Esophagus (tissue), 2 donors: ENCODE measurements at regions not wholly inside any gene's neighbourhood (a gene's known extent, or its start where the extent isn't known, plus 50 kb on each side); places are given as distances from the start of the nearest gene placed in this dataset.

Experiments used
- H3K27ac ChIP-seq, 2 donors: one replicate each; pipeline ENCODE4 v1.5.1; 2013; ENCODE audit warnings: low read depth in 2 of 2, mild to moderate bottlenecking in 2 of 2, inconsistent platforms in 1 of 2, low read length in 1 of 2, moderate library complexity in 1 of 2
- H3K27me3 ChIP-seq, 2 donors: one replicate each; pipeline ENCODE4 v1.6.1; 2013; ENCODE audit warnings: low read length in 2 of 2, control low read depth in 1 of 2, mild to moderate bottlenecking in 1 of 2; ENCODE audit not compliant: insufficient read depth in 2 of 2, control insufficient read depth in 1 of 2
- H3K36me3 ChIP-seq, 2 donors: one replicate each; pipeline ENCODE4 v1.6.1; 2013; ENCODE audit warnings: low read length in 1 of 2; ENCODE audit not compliant: control insufficient read depth in 2 of 2, insufficient read depth in 2 of 2
- H3K4me1 ChIP-seq, 2 donors: one replicate each; pipeline ENCODE4 v1.6.1; 2013; ENCODE audit warnings: low read length in 1 of 2; ENCODE audit not compliant: control insufficient read depth in 2 of 2, insufficient read depth in 2 of 2
- H3K4me3 ChIP-seq, 2 donors: one replicate each; pipeline ENCODE4 v1.5.1; 2013; ENCODE audit warnings: low read length in 2 of 2, mild to moderate bottlenecking in 2 of 2, low read depth in 1 of 2, moderate library complexity in 1 of 2
- H3K9me3 ChIP-seq, 2 donors: one replicate each; pipeline ENCODE4 v1.6.1; 2013; ENCODE audit warnings: mild to moderate bottlenecking in 2 of 2, low read depth in 1 of 2, low read length in 1 of 2, moderate library complexity in 1 of 2; ENCODE audit not compliant: control insufficient read depth in 2 of 2, insufficient read depth in 1 of 2
- WGBS, 2 donors: extraction: QIAGEN DNeasy Blood & Tissue Kit; methylation state at CpG; one replicate each; pipeline ENCODE4 v1.1.7; 2013; 5-methylcytosine and 5-hydroxymethylcytosine counted together
- donor health status: healthy with polysubstance abuse.
- donor health status: Bipolar disorder and iron deficiency.

GRCh38 chr5:114174131-114174530, 187.7 kb upstream of the KCNN2 start:
- no peaks in the 10 kb centered on the region for H3K27me3 ChIP-seq
- H3K4me3 ChIP-seq: no peak overlapping the region
- H3K36me3 ChIP-seq: no peaks in the 10 kb centered on the region
- WGBS, 2 donors: 64 to 74% methylated on average over 2 of the region's 2 CpGs
- H3K27ac ChIP-seq: no peak overlapping the region
- no peaks in the 10 kb centered on the region for H3K9me3 ChIP-seq
- no peaks in the 10 kb centered on the region for H3K4me1 ChIP-seq

GRCh38 chr5:114174837-114175236, 187.0 kb upstream of the KCNN2 start:
- H3K27ac ChIP-seq: no peak overlapping the region
- no peak overlapping the region for H3K4me3 ChIP-seq
- no peaks in the 10 kb centered on the region for H3K9me3 ChIP-seq
- no peaks in the 10 kb centered on the region for H3K4me1 ChIP-seq
- H3K27me3 ChIP-seq: no peaks in the 10 kb centered on the region
- H3K36me3 ChIP-seq: no peaks in the 10 kb centered on the region
- WGBS, 2 donors: 47 to 52% methylated on average over 1 of the region's 1 CpG

GRCh38 chr5:114176356-114176755, 185.5 kb upstream of the KCNN2 start:
- Histone ChIP-seq H3K4me3 (no peak overlapping the region), H3K36me3 (no peaks in the 10 kb centered on the region), H3K27ac (no peak overlapping the region), H3K9me3 (no peaks in the 10 kb centered on the region), H3K4me1 (no peaks in the 10 kb centered on the region), H3K27me3 (no peaks in the 10 kb centered on the region)

- 59 to 65% methylated on average over 2 of the region's 2 CpGs for WGBS, 2 donors
- Histone ChIP-seq H3K27ac (no peak overlapping the region), H3K36me3 (no peaks in the 10 kb centered on the region), H3K27me3 (no peaks in the 10 kb centered on the region), H3K9me3 (no peaks in the 10 kb centered on the region), H3K4me1 (no peaks in the 10 kb centered on the region), H3K4me3 (no peak overlapping the region)
Observed at GRCh38 chr5:114179134-114179533, 182.7 kb upstream of the KCNN2 start.

- no peaks in the 10 kb centered on the region for H3K9me3 ChIP-seq
- no peaks in the 10 kb centered on the region for H3K27me3 ChIP-seq
- H3K27ac ChIP-seq: no peak overlapping the region
- no peak overlapping the region for H3K4me3 ChIP-seq
- no peaks in the 10 kb centered on the region for H3K4me1 ChIP-seq
- H3K36me3 ChIP-seq: no peaks in the 10 kb centered on the region
- 45 to 61% methylated on average over 1 of the region's 1 CpG for WGBS, 2 donors
Observed at GRCh38 chr5:114184006-114184405, 177.9 kb upstream of the KCNN2 start.

- no peak overlapping the region for H3K27ac ChIP-seq
- H3K4me3 ChIP-seq: no peak overlapping the region
- H3K27me3 ChIP-seq: no peaks in the 10 kb centered on the region
- 71 to 76% methylated on average over 8 of the region's 8 CpGs for WGBS, 2 donors
- no peaks in the 10 kb centered on the region for H3K9me3 ChIP-seq
- H3K4me1 ChIP-seq: no peaks in the 10 kb centered on the region
- no peaks in the 10 kb centered on the region for H3K36me3 ChIP-seq
Observed at GRCh38 chr5:114185274-114185673, 176.6 kb upstream of the KCNN2 start.

GRCh38 chr5:114191441-114191840, 170.4 kb upstream of the KCNN2 start:
- Histone ChIP-seq H3K4me1 (no peaks in the 10 kb centered on the region), H3K4me3 (no peak overlapping the region), H3K36me3 (no peaks in the 10 kb centered on the region), H3K9me3 (no peaks in the 10 kb centered on the region), H3K27me3 (no peaks in the 10 kb centered on the region), H3K27ac (no peak overlapping the region)
- 31 to 49% methylated on average over 1 of the region's 1 CpG for WGBS, 2 donors

- Histone ChIP-seq H3K4me1 (no peaks in the 10 kb centered on the region), H3K27me3 (no peaks in the 10 kb centered on the region), H3K9me3 (no peaks in the 10 kb centered on the region), H3K27ac (no peak overlapping the region), H3K36me3 (no peaks in the 10 kb centered on the region), H3K4me3 (no peak overlapping the region)
- WGBS, 2 donors: 66 to 84% methylated on average over 3 of the region's 3 CpGs
Observed at GRCh38 chr5:114192108-114192507, 169.8 kb upstream of the KCNN2 start.

GRCh38 chr5:114201332-114201731, 160.5 kb upstream of the KCNN2 start:
- H3K4me1 ChIP-seq: no peaks in the 10 kb centered on the region
- 0 to 93% methylated on average over 1 of the region's 1 CpG for WGBS, 2 donors
- no peaks in the 10 kb centered on the region for H3K27me3 ChIP-seq
- H3K4me3 ChIP-seq: no peak overlapping the region
- H3K9me3 ChIP-seq: peaks cover 0 to 8% of the 10 kb centered on the region in 2 donors
- no peaks in the 10 kb centered on the region for H3K36me3 ChIP-seq
- H3K27ac ChIP-seq: no peak overlapping the region

GRCh38 chr5:114204923-114205322, 156.9 kb upstream of the KCNN2 start:
- H3K4me1 ChIP-seq: no peaks in the 10 kb centered on the region
- H3K27me3 ChIP-seq: no peaks in the 10 kb centered on the region
- no peaks in the 10 kb centered on the region for H3K36me3 ChIP-seq
- peaks cover 0 to 8% of the 10 kb centered on the region in 2 donors for H3K9me3 ChIP-seq
- no peak overlapping the region for H3K4me3 ChIP-seq
- no peak overlapping the region for H3K27ac ChIP-seq
- WGBS, 2 donors: 74 to 84% methylated on average over 2 of the region's 2 CpGs
